H1 (cell line): ENCODE measurements at regions not wholly inside any gene's neighbourhood (a gene's known extent, or its start where the extent isn't known, plus 50 kb on each side); places are given as distances from the start of the nearest gene placed in this dataset.

Experiments
- CTCF ChIA-PET: fragments of 300-600 bp; sonication (Branson Sonifier 250); formaldehyde crosslinking; loops from one replicate; lab custom pipeline; 2021; ENCODE audit not compliant: partially characterized antibody; lab: Charles Lee
- POLR2A ChIA-PET: fragments of 300-600 bp; sonication (Branson Sonifier 250); formaldehyde crosslinking; loops from one replicate; lab custom pipeline; 2021; ENCODE audit warnings: inconsistent platforms; ENCODE audit not compliant: partially characterized antibody; lab: Charles Lee
- DNase-seq, 2 experiments: peaks; one replicate each; pipeline versions ENCODE4 v3.0.0 to v3.0.0-alpha.2; 2010 to 2022; ENCODE audit warnings: low spot score in 2 of 2, low read depth in 1 of 2, mixed read lengths in 1 of 2
- FAIRE-seq: peaks from 2 replicates; lab custom pipeline; 2011; peaks lifted over from hg19 to GRCh38; lab: Jason Lieb, UNC
- H2AFZ ChIP-seq: 2 replicates; pipeline ENCODE4 v1.8.1; 2012; ENCODE audit warnings: low read length, inconsistent platforms
- H2AK5ac ChIP-seq: 2 replicates; pipeline ENCODE4 v1.6.1; 2013; ENCODE audit warnings: low read depth, low read length
- H2BK120ac ChIP-seq: replicated peaks from 2 replicates; pipeline ENCODE3; 2013; ENCODE audit warnings: low read depth, low read length, inconsistent platforms
- H2BK12ac ChIP-seq: 2 replicates; pipeline ENCODE4 v1.6.1; 2013; ENCODE audit warnings: low read depth, low read length
- H2BK15ac ChIP-seq: 2 replicates; pipeline ENCODE4 v1.6.1; 2013; ENCODE audit warnings: low read length
- H2BK20ac ChIP-seq: 2 replicates; pipeline ENCODE4 v1.6.1; 2013; ENCODE audit warnings: low read length
- H2BK5ac ChIP-seq: 2 replicates; pipeline ENCODE4 v1.6.1; 2013; ENCODE audit warnings: low read depth, low read length
- H3K14ac ChIP-seq: 2 replicates; pipeline ENCODE4 v1.6.1; 2013; ENCODE audit warnings: inconsistent platforms; ENCODE audit not compliant: insufficient read length
- H3K18ac ChIP-seq: 2 replicates; pipeline ENCODE4 v1.6.1; 2013; ENCODE audit warnings: low read length; ENCODE audit errors: extremely low read depth
- H3K23ac ChIP-seq: 2 replicates; pipeline ENCODE4 v1.6.1; 2013; ENCODE audit warnings: inconsistent platforms; ENCODE audit not compliant: insufficient read length
- H3K23me2 ChIP-seq: 2 replicates; pipeline ENCODE4 v1.6.1; 2013; ENCODE audit warnings: low read depth, low read length
- H3K27ac ChIP-seq: 2 replicates; pipeline ENCODE4 v1.6.1; 2011; ENCODE audit warnings: low read depth, low read length, inconsistent platforms
- H3K27me3 ChIP-seq, 4 experiments: replicated peaks in 1 of 4; 1 replicate in 1 of 4; 2 replicates in 3 of 4; pipeline versions ENCODE4 v1.6.1 to v1.8.1; 2011 to 2013; ENCODE audit warnings: low read length in 3 of 4, mild to moderate bottlenecking in 3 of 4, inconsistent platforms in 2 of 4, mixed read lengths in 2 of 4, moderate library complexity in 1 of 4; ENCODE audit not compliant: control insufficient read depth in 3 of 4, insufficient read depth in 3 of 4; ENCODE audit errors: extremely low read depth in 1 of 4
- H3K36me3 ChIP-seq, 4 experiments: 2 replicates each; pipeline versions ENCODE4 v1.6.1 to v1.8.1; 2011 to 2013; ENCODE audit warnings: mild to moderate bottlenecking in 4 of 4, low read length in 3 of 4, moderate library complexity in 2 of 4, control low read depth in 1 of 4, inconsistent platforms in 1 of 4; ENCODE audit not compliant: insufficient read depth in 4 of 4, control insufficient read depth in 2 of 4
- H3K4ac ChIP-seq: replicated peaks from 2 replicates; pipeline ENCODE3; 2013; ENCODE audit warnings: low read length, low read depth, mixed read lengths, inconsistent platforms; ENCODE audit not compliant: insufficient read length
- H3K4me1 ChIP-seq, 4 experiments: replicated peaks in 1 of 4; 1 replicate in 1 of 4; 2 replicates in 3 of 4; pipeline versions ENCODE4 v1.6.1 to v1.8.1; 2011 to 2013; ENCODE audit warnings: low read length in 3 of 4, inconsistent platforms in 2 of 4, mixed read lengths in 1 of 4; ENCODE audit not compliant: insufficient read depth in 4 of 4, control insufficient read depth in 3 of 4
- H3K4me2 ChIP-seq, 2 experiments: 2 replicates each; pipeline versions ENCODE4 v1.6.1 to v1.8.1; 2011 to 2013; ENCODE audit warnings: low read depth in 2 of 2, low read length in 2 of 2, control low read depth in 1 of 2, inconsistent platforms in 1 of 2, mild to moderate bottlenecking in 1 of 2; ENCODE audit not compliant: insufficient read depth in 1 of 2
- H3K4me3 ChIP-seq, 4 experiments: fragments of 200-600, 300-600 bp in 1 of 4; sonication (generic), shearing (Covaris generic), sonication (Bioruptor Twin) in 1 of 4; 2 replicates each; pipeline versions ENCODE4 v1.5.1 to v1.8.1; 2011 to 2016; ENCODE audit warnings: low read length in 4 of 4, low read depth in 3 of 4, control low read depth in 2 of 4, inconsistent platforms in 2 of 4, mild to moderate bottlenecking in 2 of 4, mixed read lengths in 1 of 4, moderate library complexity in 1 of 4; ENCODE audit not compliant: insufficient read depth in 2 of 4; ENCODE audit errors: extremely low read depth in 1 of 4
- H3K56ac ChIP-seq: replicated peaks from 2 replicates; pipeline ENCODE3; 2013; ENCODE audit warnings: low read depth, mild to moderate bottlenecking, mixed read lengths, low read length, inconsistent platforms; ENCODE audit not compliant: insufficient read length
- H3K79me1 ChIP-seq: 2 replicates; pipeline ENCODE4 v1.6.1; 2013; ENCODE audit warnings: low read depth, low read length, control low read depth
- H3K79me2 ChIP-seq, 2 experiments: 2 replicates each; pipeline versions ENCODE4 v1.6.1 to v1.8.1; 2012 to 2013; ENCODE audit warnings: low read length in 2 of 2, mild to moderate bottlenecking in 2 of 2, inconsistent platforms in 1 of 2; ENCODE audit not compliant: insufficient read depth in 2 of 2, control insufficient read depth in 1 of 2
- H3K9ac ChIP-seq, 4 experiments: replicated peaks in 1 of 4; 1 replicate in 1 of 4; 2 replicates in 3 of 4; pipeline versions ENCODE4 v1.6.1 to v1.8.1; 2011 to 2013; ENCODE audit warnings: low read depth in 3 of 4, low read length in 3 of 4, control low read depth in 2 of 4, mild to moderate bottlenecking in 2 of 4, moderate library complexity in 2 of 4, inconsistent platforms in 1 of 4; ENCODE audit errors: extremely low read depth in 1 of 4
- H3K9me3 ChIP-seq, 2 experiments: 2 replicates each; pipeline versions ENCODE4 v1.6.1 to v1.8.1; 2012 to 2013; ENCODE audit warnings: mild to moderate bottlenecking in 2 of 2, moderate library complexity in 2 of 2, control low read depth in 1 of 2, inconsistent platforms in 1 of 2, low read depth in 1 of 2, low read length in 1 of 2, mixed read lengths in 1 of 2; ENCODE audit not compliant: insufficient read depth in 2 of 2
- H4K20me1 ChIP-seq, 2 experiments: replicated peaks in 1 of 2; 2 replicates each; pipeline versions ENCODE3 to v1.8.1; 2011 to 2013; ENCODE audit warnings: inconsistent platforms in 2 of 2, low read length in 2 of 2, mild to moderate bottlenecking in 1 of 2; ENCODE audit not compliant: insufficient read depth in 2 of 2, control insufficient read depth in 1 of 2
- H4K5ac ChIP-seq: 2 replicates; pipeline ENCODE4 v1.6.1; 2013; ENCODE audit warnings: low read length, low read depth, mixed read lengths, inconsistent platforms; ENCODE audit not compliant: insufficient read length
- H4K8ac ChIP-seq: 2 replicates; pipeline ENCODE4 v1.8.0; 2013; ENCODE audit warnings: mild to moderate bottlenecking, moderate library complexity, low read length, inconsistent platforms; ENCODE audit not compliant: insufficient read depth; ENCODE audit errors: extremely low read depth
- H4K91ac ChIP-seq: replicated peaks from 2 replicates; pipeline ENCODE3; 2013; ENCODE audit warnings: low read length, mixed read lengths, inconsistent platforms; ENCODE audit not compliant: insufficient read length
- ASH2L ChIP-seq: fragments of 200-600, 300-600 bp; sonication (generic); IDR thresholded peaks from one replicate; pipeline ENCODE4 v1.7.1; 2017; ENCODE audit warnings: low read length
- BACH1 ChIP-seq: IDR thresholded peaks from 2 replicates; pipeline ENCODE4 v1.6.1; 2012; ENCODE audit warnings: low read length, improper control_type of control experiment
- CBX5 ChIP-seq: fragments of 300-800, 300-1000 bp; sonication (generic); IDR thresholded peaks from 2 replicates; pipeline ENCODE4 v1.7.1; 2016; ENCODE audit warnings: antibody characterized with exemption, low read length, low read depth
- CBX8 ChIP-seq: fragments of 300-800, 300-1000 bp; sonication (generic); IDR thresholded peaks from 2 replicates; pipeline ENCODE4 v1.7.1; 2016; ENCODE audit warnings: low read depth, low read length, borderline replicate concordance
- CREB1 ChIP-seq: IDR thresholded peaks from 2 replicates; pipeline ENCODE4 v1.6.1; 2012; ENCODE audit warnings: inconsistent platforms
- GTF2F1 ChIP-seq: IDR thresholded peaks from 2 replicates; pipeline ENCODE4 v1.6.1; 2012; ENCODE audit warnings: low read depth, low read length, improper control_type of control experiment, borderline replicate concordance
- HDAC2 ChIP-seq, 2 experiments: fragments of 300-600 bp in 1 of 2; sonication (generic) in 1 of 2; IDR thresholded peaks; 2 replicates each; pipeline ENCODE4 v1.6.1; 2011 to 2012; ENCODE audit warnings: low read depth in 2 of 2, low read length in 2 of 2, mild to moderate bottlenecking in 2 of 2, moderate library complexity in 2 of 2, borderline replicate concordance in 1 of 2, inconsistent platforms in 1 of 2
- KDM5A ChIP-seq: fragments of 200-600 bp; IDR thresholded peaks from 2 replicates; pipeline ENCODE4 v1.7.1; 2012; ENCODE audit warnings: mild to moderate bottlenecking, low read length, inconsistent platforms, mixed read lengths
- POLR2A ChIP-seq, 2 experiments: IDR thresholded peaks; 1 replicate in 1 of 2; 2 replicates in 1 of 2; pipeline ENCODE4 v1.6.1; 2011; ENCODE audit warnings: low read depth in 2 of 2, low read length in 2 of 2, mild to moderate bottlenecking in 2 of 2; ENCODE audit errors: control extremely low read depth in 1 of 2
- RXRA ChIP-seq: IDR thresholded peaks from 2 replicates; pipeline ENCODE4 v1.6.1; 2011; ENCODE audit warnings: low read depth, mild to moderate bottlenecking, low read length, moderate library complexity; ENCODE audit not compliant: insufficient read depth
- SAP30 ChIP-seq: fragments of 300-600 bp; sonication (generic); IDR thresholded peaks from 2 replicates; pipeline ENCODE4 v1.7.1; 2012; ENCODE audit warnings: low read length, moderate library complexity, mild to moderate bottlenecking, inconsistent platforms; ENCODE audit not compliant: insufficient read depth, insufficient replicate concordance
- SIX5 ChIP-seq: IDR thresholded peaks from 2 replicates; pipeline ENCODE4 v1.6.1; 2011; ENCODE audit warnings: mild to moderate bottlenecking, low read depth, low read length
- SP4 ChIP-seq: IDR thresholded peaks from 2 replicates; pipeline ENCODE4 v1.6.1; 2012; ENCODE audit warnings: low read length, inconsistent platforms
- ZNF274 ChIP-seq: IDR thresholded peaks from 2 replicates; pipeline ENCODE4 v1.7.0; 2012; ENCODE audit warnings: low read length, borderline replicate concordance; ENCODE audit errors: extremely low read depth
- WGBS, 2 experiments: shearing (Covaris generic) in 1 of 2; methylation state at CpG; one replicate each; pipeline versions ENCODE4 v1.1.6 to v1.1.7; 2013 to 2015; ENCODE audit warnings: low lambda C conversion rate in 2 of 2, mixed read lengths in 2 of 2, inconsistent platforms in 1 of 2, low coverage in 1 of 2, missing lambda C conversion rate in 1 of 2; ENCODE audit not compliant: insufficient replicate concordance in 2 of 2, insufficient coverage in 1 of 2, insufficient read length in 1 of 2; ENCODE audit errors: extremely low coverage in 1 of 2, missing lambda C conversion rate in 1 of 2; 5-methylcytosine and 5-hydroxymethylcytosine counted together
- TF ChIP-seq, protein P1 (sequence below): IDR thresholded peaks from 2 replicates; pipeline ENCODE4 v1.6.1; 2011; ENCODE audit warnings: low read length, improper control_type of control experiment

DNA sequence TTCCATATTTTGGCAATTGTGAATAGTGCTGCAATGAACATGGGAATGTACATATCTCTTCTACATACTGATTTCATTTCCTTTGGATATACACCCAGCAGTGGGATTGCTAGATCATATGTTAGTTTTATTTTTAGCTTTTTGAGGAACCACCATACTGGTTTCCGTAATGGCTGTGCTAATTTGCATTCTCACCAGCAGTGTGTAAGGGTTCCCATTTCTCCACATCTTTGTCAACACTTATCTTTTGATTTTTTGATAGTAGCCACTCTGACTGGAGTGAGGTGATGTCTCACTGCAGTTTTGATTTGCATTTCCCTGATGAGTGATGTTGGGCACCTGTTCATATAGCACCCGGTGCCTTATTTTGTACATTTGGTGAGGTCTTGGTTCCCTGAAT is 519.6 kb downstream of the REEP3 start:
- ChIA-PET POLR2A (no interaction called here), CTCF (interaction anchor here (0.8 to 2.8 kb wide), 32 partner anchors 8 to 1035 kb away, joined by 3 to 11 read pairs (median 4); no protein-coding TSS in a partner anchor)
- 88% methylated on average over 2 of the region's 2 CpGs; no CpG with 5 or more reads in 1 of the 2 experiments for WGBS, 2 experiments
- Histone ChIP-seq H3K9ac (no peak overlapping the region), H3K4me2 (no peak overlapping the region), H3K18ac (no peak overlapping the region), H3K4ac (no peak overlapping the region), H3K14ac (no peak overlapping the region), H4K8ac (no peak overlapping the region), H2AK5ac (no peak overlapping the region), H2BK120ac (no peak overlapping the region), H4K5ac (no peak overlapping the region), H3K79me1 (no peaks in the 10 kb centered on the region), H3K27ac (no peak overlapping the region), H3K4me1 (no peaks in the 10 kb centered on the region; a peak in 1 of 7 replicates), H2BK20ac (no peak overlapping the region), H3K36me3 (no peaks in the 10 kb centered on the region; a peak in 1 of 8 replicates), H3K9me3 (no peaks in the 10 kb centered on the region), H4K91ac (no peak overlapping the region), H2BK5ac (no peak overlapping the region), H3K79me2 (no peaks in the 10 kb centered on the region), H3K56ac (no peak overlapping the region), H2BK15ac (no peak overlapping the region), H3K23me2 (no peaks in the 10 kb centered on the region), H3K4me3 (no peak overlapping the region), H2BK12ac (no peak overlapping the region), H3K27me3 (no peaks in the 10 kb centered on the region), H4K20me1 (no peaks in the 10 kb centered on the region), H3K23ac (no peak overlapping the region), H2AFZ (no peak overlapping the region)
- no peak for DNase-seq
- no peak for FAIRE-seq
- TF ChIP-seq ASH2L (no peak), CBX5 (no peak), SP4 (no peak), HDAC2 (IDR thresholded peaks at IDR 0.05; ENCODE audit: borderline replicate concordance in 1 of 2, low read depth in 2 of 2, low read length in 2 of 2) (no peak), BACH1 (no peak), RXRA (no peak), POLR2A (IDR thresholded peaks at IDR 0.05; ENCODE audit: control extremely low read depth in 1 of 2, low read depth in 2 of 2, low read length in 2 of 2) (no peak), GTF2F1 (no peak), CREB1 (no peak), KDM5A (no peak), CBX8 (no peak), ZNF274 (no peak), SAP30 (no peak), SIX5 (no peak)
- TF ChIP-seq, protein P1, sequence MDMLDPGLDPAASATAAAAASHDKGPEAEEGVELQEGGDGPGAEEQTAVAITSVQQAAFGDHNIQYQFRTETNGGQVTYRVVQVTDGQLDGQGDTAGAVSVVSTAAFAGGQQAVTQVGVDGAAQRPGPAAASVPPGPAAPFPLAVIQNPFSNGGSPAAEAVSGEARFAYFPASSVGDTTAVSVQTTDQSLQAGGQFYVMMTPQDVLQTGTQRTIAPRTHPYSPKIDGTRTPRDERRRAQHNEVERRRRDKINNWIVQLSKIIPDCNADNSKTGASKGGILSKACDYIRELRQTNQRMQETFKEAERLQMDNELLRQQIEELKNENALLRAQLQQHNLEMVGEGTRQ = no peak
